Ovary (tissue), 7 donors: ENCODE measurements at regions not wholly inside any gene's neighbourhood (a gene's known extent, or its start where the extent isn't known, plus 50 kb on each side); places are given as distances from the start of the nearest gene placed in this dataset.

ENCODE experiments used
- DNase-seq, 5 donors: peaks; one replicate each; pipeline ENCODE4 v3.0.0-alpha.2; 2019 to 2020
- H3K27ac ChIP-seq, 2 donors: fragments of 200-600 bp; one replicate each; pipeline versions ENCODE4 v1.5.1 to v1.8.0; 2019 to 2022
- H3K27me3 ChIP-seq: fragments of 200-600 bp; one replicate; pipeline ENCODE4 v1.8.0; 2022
- H3K36me3 ChIP-seq: fragments of 200-600 bp; sonication (generic); one replicate; pipeline ENCODE4 v1.5.1; 2019
- H3K4me1 ChIP-seq: one replicate; pipeline ENCODE4 v1.8.1; 2013; ENCODE audit warnings: mild to moderate bottlenecking, moderate library complexity; ENCODE audit not compliant: insufficient read depth
- H3K4me3 ChIP-seq: fragments of 200-600 bp; sonication (generic); one replicate; pipeline ENCODE4 v1.5.1; 2017
- H3K9me3 ChIP-seq, 2 donors: fragments of 200-600 bp in 1 of 2; sonication (generic) in 1 of 2; one replicate each; pipeline versions ENCODE4 v1.5.1 to v1.8.1; 2013 to 2019; ENCODE audit warnings: mild to moderate bottlenecking in 1 of 2, moderate library complexity in 1 of 2
- EP300 ChIP-seq: sonication (generic); formaldehyde crosslinking; IDR thresholded peaks from one replicate; pipeline ENCODE4 v1.6.1; 2017; ENCODE audit warnings: antibody characterized with exemption
- POLR2A ChIP-seq: fragments of 450-650 bp; IDR thresholded peaks from one replicate; pipeline ENCODE4 v1.6.1; 2017; ENCODE audit warnings: antibody characterized with exemption, mild to moderate bottlenecking, moderate library complexity
- WGBS, 3 donors: extraction: QIAGEN DNeasy Blood & Tissue Kit in 1 of 3; methylation state at CpG; one replicate each; pipeline versions ENCODE4 v1.1.5 to v1.1.7; 2013 to 2017; 5-methylcytosine and 5-hydroxymethylcytosine counted together
- intact Hi-C, 4 donors: fragments of 100-400 bp; cut with DNase I; formaldehyde crosslinking; loops; one replicate each; pipeline versions ENCODE4 v1.11.0 to v1.15.1; 2022 to 2023
- TF ChIP-seq, protein P1 (sequence below), 3 donors: fragments of 450-650 bp in 2 of 3; fragments of 200-600 bp in 1 of 3; IDR thresholded peaks; one replicate each; pipeline versions ENCODE4 v1.5.1 to v1.8.0; 2016 to 2022; ENCODE audit warnings: antibody characterized with exemption in 3 of 3, mild to moderate bottlenecking in 1 of 3
- donor health status: DM: no; HTN: no; CAD: no; lungs with moderate emphysema.
- donor health status: DM: no; HTN: no; CAD: no.
- donor health status: Bipolar disorder and iron deficiency.
- donor health status: DM: no; HTN: no; CAD: no.
- donor health status: DM: yes; HTN: yes; CAD: no.

DNA sequence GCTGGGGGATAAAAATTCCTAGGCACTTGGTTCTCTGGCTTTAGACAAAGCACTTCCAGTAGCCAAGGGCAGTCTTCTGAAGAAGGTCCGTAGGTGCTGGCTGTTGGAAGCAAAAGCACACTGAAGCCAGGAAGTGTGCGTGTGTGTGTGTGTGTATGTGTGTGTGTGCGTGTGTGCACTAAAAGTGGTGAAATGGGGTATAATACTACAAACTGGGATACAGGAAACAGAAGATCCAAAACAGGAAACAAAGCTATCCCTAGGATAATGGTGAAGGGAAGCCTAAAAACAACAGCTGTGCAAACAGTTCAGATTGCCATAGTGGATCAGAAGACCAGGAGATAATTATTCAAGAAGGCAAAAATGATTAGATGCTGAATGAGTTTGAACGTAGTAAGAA, 103.4 kb downstream of the IL20RB start:
- Histone ChIP-seq H3K27ac (no peak overlapping the region), H3K9me3 (no peaks in the 10 kb centered on the region), H3K4me3 (no peak overlapping the region), H3K4me1 (peaks cover 5% of the 10 kb centered on the region), H3K36me3 (no peaks in the 10 kb centered on the region), H3K27me3 (no peaks in the 10 kb centered on the region)
- WGBS, 3 donors = 57 to 76% (median 58%) methylated on average over 4 of the region's 4 CpGs
- TF ChIP-seq EP300 (no peak), POLR2A (no peak)
- TF ChIP-seq, protein P1, sequence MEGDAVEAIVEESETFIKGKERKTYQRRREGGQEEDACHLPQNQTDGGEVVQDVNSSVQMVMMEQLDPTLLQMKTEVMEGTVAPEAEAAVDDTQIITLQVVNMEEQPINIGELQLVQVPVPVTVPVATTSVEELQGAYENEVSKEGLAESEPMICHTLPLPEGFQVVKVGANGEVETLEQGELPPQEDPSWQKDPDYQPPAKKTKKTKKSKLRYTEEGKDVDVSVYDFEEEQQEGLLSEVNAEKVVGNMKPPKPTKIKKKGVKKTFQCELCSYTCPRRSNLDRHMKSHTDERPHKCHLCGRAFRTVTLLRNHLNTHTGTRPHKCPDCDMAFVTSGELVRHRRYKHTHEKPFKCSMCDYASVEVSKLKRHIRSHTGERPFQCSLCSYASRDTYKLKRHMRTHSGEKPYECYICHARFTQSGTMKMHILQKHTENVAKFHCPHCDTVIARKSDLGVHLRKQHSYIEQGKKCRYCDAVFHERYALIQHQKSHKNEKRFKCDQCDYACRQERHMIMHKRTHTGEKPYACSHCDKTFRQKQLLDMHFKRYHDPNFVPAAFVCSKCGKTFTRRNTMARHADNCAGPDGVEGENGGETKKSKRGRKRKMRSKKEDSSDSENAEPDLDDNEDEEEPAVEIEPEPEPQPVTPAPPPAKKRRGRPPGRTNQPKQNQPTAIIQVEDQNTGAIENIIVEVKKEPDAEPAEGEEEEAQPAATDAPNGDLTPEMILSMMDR (IDR thresholded peaks at IDR 0.05) = no peak
- intact Hi-C loops = no loop called here
- no peak for DNase-seq

DNA sequence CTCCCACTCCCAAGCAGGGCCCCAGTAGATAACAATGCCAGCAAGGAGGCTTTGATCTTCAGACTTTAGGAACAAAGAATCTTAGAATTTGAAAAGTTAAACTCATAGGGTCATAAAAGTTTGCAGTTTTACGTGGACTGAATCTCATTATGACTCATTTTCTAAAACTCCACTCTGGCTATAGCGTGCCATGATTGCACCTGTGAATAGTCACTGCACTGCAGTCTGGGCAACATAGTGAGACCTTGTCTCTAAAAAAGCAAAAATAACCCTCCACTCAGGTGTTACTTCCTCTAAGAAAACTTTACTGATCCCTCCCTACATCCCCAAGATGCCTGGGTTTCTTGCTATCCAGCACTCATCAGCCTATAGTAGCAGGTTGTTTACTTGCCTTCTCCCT, 104.5 kb downstream of the IL20RB start:
- H3K4me1 ChIP-seq = peaks cover 5% of the 10 kb centered on the region
- intact Hi-C loops = no loop called here
- no peaks in the 10 kb centered on the region for H3K9me3 ChIP-seq
- H3K27ac ChIP-seq = no peak overlapping the region
- no peak overlapping the region for H3K4me3 ChIP-seq
- no peaks in the 10 kb centered on the region for H3K36me3 ChIP-seq
- WGBS, 3 donors = 41 to 53% (median 45%) methylated on average over 2 of the region's 2 CpGs
- TF ChIP-seq POLR2A (no peak), EP300 (no peak)
- TF ChIP-seq, protein P1 (IDR thresholded peaks at IDR 0.05) = no peak
- no peaks in the 10 kb centered on the region for H3K27me3 ChIP-seq
- no peak for DNase-seq

DNA sequence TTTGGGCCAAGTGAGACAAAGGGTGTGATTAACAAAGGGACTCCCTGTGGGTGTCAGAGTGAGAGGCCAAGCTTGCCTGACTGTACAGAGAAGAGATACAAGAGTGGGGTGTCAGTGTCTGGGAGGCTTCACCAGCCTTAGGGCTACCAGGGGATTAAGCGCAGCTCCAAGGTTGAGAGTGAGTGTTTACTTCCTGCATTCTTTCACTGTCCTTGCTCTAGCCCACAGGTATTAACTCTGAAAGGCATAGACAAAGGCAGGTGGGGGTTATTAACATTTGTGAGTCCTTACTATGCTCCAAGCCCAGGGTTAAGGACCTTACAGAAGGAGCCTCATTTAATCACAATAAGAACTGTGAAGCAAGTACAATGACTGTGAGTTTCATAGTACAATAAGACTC, 107.6 kb downstream of the IL20RB start:
- DNase-seq = no peak
- H3K9me3 ChIP-seq = no peaks in the 10 kb centered on the region
- H3K4me1 ChIP-seq = peaks cover 5% of the 10 kb centered on the region
- no peaks in the 10 kb centered on the region for H3K36me3 ChIP-seq
- intact Hi-C loops = no loop called here
- no peak overlapping the region for H3K4me3 ChIP-seq
- no peak overlapping the region for H3K27ac ChIP-seq
- TF ChIP-seq, protein P1 (IDR thresholded peaks at IDR 0.05) = no peak
- TF ChIP-seq EP300 (no peak), POLR2A (no peak)
- 57 to 65% (median 58%) methylated on average over 1 of the region's 1 CpG for WGBS, 3 donors
- no peaks in the 10 kb centered on the region for H3K27me3 ChIP-seq

DNA sequence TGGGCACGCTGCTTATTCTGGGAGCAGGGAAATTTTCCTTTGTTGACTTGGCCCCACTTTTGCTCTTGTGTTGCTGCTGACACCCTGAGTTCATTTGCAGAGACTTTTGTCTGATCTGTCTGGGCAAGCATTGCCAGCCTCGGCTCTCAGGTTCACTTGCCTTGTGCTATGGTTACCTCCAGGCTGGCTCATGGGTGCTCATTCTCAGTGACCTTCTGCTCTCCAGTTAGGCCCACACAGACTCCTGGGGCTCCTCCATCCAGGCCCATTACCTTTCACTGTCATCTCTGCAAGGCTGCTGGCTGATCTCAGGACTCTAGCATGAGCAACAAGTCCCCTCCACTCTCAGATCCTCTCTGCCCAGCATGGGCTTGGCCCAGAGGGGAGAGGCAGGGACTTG, 108.3 kb downstream of the IL20RB start:
- TF ChIP-seq EP300 = no peak
- TF ChIP-seq, protein P1 (IDR thresholded peaks at IDR 0.05) = no peak
- TF ChIP-seq POLR2A = no peak
- Histone ChIP-seq H3K27me3 (no peaks in the 10 kb centered on the region), H3K4me3 (no peak overlapping the region), H3K4me1 (peaks cover 5% of the 10 kb centered on the region), H3K27ac (no peak overlapping the region), H3K36me3 (no peaks in the 10 kb centered on the region), H3K9me3 (no peaks in the 10 kb centered on the region)
- intact Hi-C loops = no loop called here
- DNase-seq = no peak
- WGBS, 3 donors = 26 to 65% (median 42%) methylated on average over 2 of the region's 2 CpGs

DNA sequence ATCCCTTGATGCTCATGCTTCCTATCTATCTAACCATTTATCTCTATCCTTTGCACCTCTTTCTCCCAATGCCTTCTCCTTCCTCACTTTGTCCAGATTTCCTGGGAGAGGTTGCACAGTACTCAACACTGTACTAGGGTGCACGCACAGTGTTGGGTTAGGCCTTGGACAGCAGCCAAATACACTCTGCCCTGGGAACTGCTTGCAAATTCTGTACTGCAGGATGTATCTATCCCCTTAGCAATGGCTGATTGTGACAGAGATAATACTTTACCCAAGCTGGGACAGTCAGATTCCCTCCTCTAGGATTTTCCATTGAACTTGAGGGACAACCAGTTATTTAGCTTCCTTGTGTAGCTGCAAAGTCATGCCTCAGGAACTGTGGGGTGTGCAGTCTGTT, 113.3 kb downstream of the IL20RB start:
- Histone ChIP-seq H3K4me3 (no peak overlapping the region), H3K4me1 (peaks cover under 1% of the 10 kb centered on the region), H3K27me3 (no peaks in the 10 kb centered on the region), H3K36me3 (no peaks in the 10 kb centered on the region), H3K9me3 (no peaks in the 10 kb centered on the region), H3K27ac (no peak overlapping the region)
- TF ChIP-seq EP300 = no peak
- no peak for TF ChIP-seq POLR2A
- TF ChIP-seq, protein P1 (IDR thresholded peaks at IDR 0.05) = no peak
- DNase-seq = no peak
- WGBS, 3 donors = 41 to 56% (median 44%) methylated on average over 1 of the region's 1 CpG
- intact Hi-C loops = no loop called here
